ENCODE measurements at regions not wholly inside any gene's neighbourhood (a gene's known extent, or its start where the extent isn't known, plus 50 kb on each side); places are given as distances from the start of the nearest gene placed in this dataset.

- no peak overlapping the region for H3K27ac Mint-ChIP-seq
- H3K27me3 ChIP-seq (ENCODE audit: insufficient read depth, low read length) = no peaks in the 10 kb centered on the region
- no peak overlapping the region for H4K91ac ChIP-seq (ENCODE audit: insufficient read length, low read depth, low read length)
- H2BK20ac ChIP-seq (ENCODE audit: low read depth, low read length, poor library complexity, severe bottlenecking) = no peak overlapping the region
- H3K36me3 Mint-ChIP-seq (ENCODE audit: insufficient read depth in 1 of 3, low read depth in 3 of 3) = peaks cover 0 to 8% (median 1%) of the 10 kb centered on the region in 3 experiments; a peak in 1 of 7 replicates
- no peak overlapping the region for H4K8ac ChIP-seq (replicated peaks; ENCODE audit: insufficient read length, low read depth, low read length)
- H2BK12ac ChIP-seq (ENCODE audit: insufficient read length, low read depth, low read length) = no peak overlapping the region
- H2AK5ac ChIP-seq (ENCODE audit: insufficient read length, low read length) = no peak overlapping the region
- no peaks in the 10 kb centered on the region for H3K23me2 ChIP-seq (ENCODE audit: insufficient read length, low read depth, low read length, poor library complexity, severe bottlenecking)
- no peak overlapping the region for H3K18ac ChIP-seq (ENCODE audit: insufficient read length, low read depth, low read length)
- no peak overlapping the region for H3K23ac ChIP-seq (ENCODE audit: insufficient read length, low read depth, low read length)
- no peak for TF ChIP-seq CTCF (conservative IDR thresholded peaks at IDR 0.05)
- H3K4me1 Mint-ChIP-seq = no peaks in the 10 kb centered on the region
- no peak overlapping the region for H2BK5ac ChIP-seq (ENCODE audit: insufficient read length, low read length)
- H4K20me1 ChIP-seq (ENCODE audit: control insufficient read depth, insufficient read depth, insufficient read length) = no peaks in the 10 kb centered on the region
- H3K27ac ChIP-seq (ENCODE audit: insufficient read length, low read depth, low read length) = no peak overlapping the region
- H2BK15ac ChIP-seq (ENCODE audit: low read depth, low read length) = no peak overlapping the region
- no peaks in the 10 kb centered on the region for H3K79me2 ChIP-seq (ENCODE audit: insufficient read depth, low read length)
- no peaks in the 10 kb centered on the region for H3K79me1 ChIP-seq (ENCODE audit: insufficient read depth, low read depth, low read length, poor library complexity, severe bottlenecking)
- no peak overlapping the region for H3K14ac ChIP-seq (ENCODE audit: insufficient read depth, low read length)
- H2BK120ac ChIP-seq (ENCODE audit: low read depth, low read length, poor library complexity, severe bottlenecking) = no peak overlapping the region
- no peak for DNase-seq
- H3K4me3 Mint-ChIP-seq = no peak overlapping the region
- no peaks in the 10 kb centered on the region for H3K9me3 ChIP-seq (ENCODE audit: control insufficient read depth, low read depth, low read length)
- H3K27me3 Mint-ChIP-seq (ENCODE audit: low read depth) = peaks cover 6% of the 10 kb centered on the region
- H3K9me3 Mint-ChIP-seq = peaks cover 0 to 2% of the 10 kb centered on the region in 2 experiments; a peak in 1 of 5 replicates
- H3K9ac ChIP-seq (ENCODE audit: extremely low read depth, insufficient read length, low read length) = no peak overlapping the region
- H3K4ac ChIP-seq (ENCODE audit: low read depth, low read length) = no peak overlapping the region
- H3K4me1 ChIP-seq (ENCODE audit: insufficient read depth, low read length) = no peaks in the 10 kb centered on the region; the same call in 1 of the 2 replicates
- H3T11ph ChIP-seq (ENCODE audit: low read length) = no peak overlapping the region
- no CpG with 5 or more reads among the region's 1 CpG for WGBS (ENCODE audit: extremely low coverage, insufficient read length, low lambda C conversion rate)
- no peak overlapping the region for H3K56ac ChIP-seq (ENCODE audit: insufficient read length, low read depth, low read length)
- no peak overlapping the region for H4K5ac ChIP-seq (ENCODE audit: insufficient read length, low read depth, low read length)
- H3K4me2 ChIP-seq (ENCODE audit: insufficient read depth, insufficient read length, low read length) = no peak overlapping the region
- no peak overlapping the region for H2AFZ ChIP-seq (ENCODE audit: low read length)
These were observed 78.3 kb upstream of the TRIO start for GRCh38 chr5:14064841-14065240.

Measured in H9 (cell line).